ENCODE measurements at regions not wholly inside any gene's neighbourhood (a gene's known extent, or its start where the extent isn't known, plus 50 kb on each side); places are given as distances from the start of the nearest gene placed in this dataset.

GRCh38 chr18:6593142-6593885 lies 136.2 kb upstream of the ARHGAP28 start:
- TF ChIP-seq CTCF (IDR thresholded peaks at IDR 0.05) = no peak
- no peak for TF ChIP-seq POLR2A (IDR thresholded peaks at IDR 0.05)
